BJ (cell line): ENCODE measurements at regions not wholly inside any gene's neighbourhood (a gene's known extent, or its start where the extent isn't known, plus 50 kb on each side); places are given as distances from the start of the nearest gene placed in this dataset.

ENCODE experiments used
- CTCF ChIA-PET: fragments of 350-600 bp; formaldehyde crosslinking; extraction: SDS; loops from one replicate; lab custom pipeline; 2021; ENCODE audit warnings: antibody characterized with exemption, inconsistent platforms; lab: Yijun Ruan, JAX
- POLR2A ChIA-PET: fragments of 300-600 bp; sonication (Branson Sonifier 250); formaldehyde crosslinking; extraction: SDS; loops from one replicate; lab custom pipeline; 2021; ENCODE audit warnings: antibody characterized with exemption; lab: Charles Lee
- DNase-seq: peaks from one replicate; pipeline ENCODE4 v3.0.0-alpha.2; 2011; ENCODE audit warnings: low read depth
- H3K27me3 ChIP-seq: 2 replicates; pipeline ENCODE4 v1.6.0; 2011; ENCODE audit warnings: low read length; ENCODE audit not compliant: control insufficient read depth, insufficient read depth
- H3K36me3 ChIP-seq: 2 replicates; pipeline ENCODE4 v1.5.1; 2011; ENCODE audit warnings: low read length; ENCODE audit not compliant: control insufficient read depth, insufficient read depth
- H3K4me3 ChIP-seq: 2 replicates; pipeline ENCODE4 v1.5.1; 2011; ENCODE audit warnings: low read depth, mild to moderate bottlenecking, control low read depth, low read length
- CTCF ChIP-seq: IDR thresholded peaks from 2 replicates; pipeline ENCODE4 v1.5.1; 2011; ENCODE audit warnings: low read depth, mild to moderate bottlenecking, control low read depth, inconsistent platforms, low read length, moderate library complexity; ENCODE audit not compliant: insufficient read depth

GRCh38 chr4:171288816-171289432, 524.3 kb upstream of the GALNTL6 start:
- no peak for TF ChIP-seq CTCF
- ChIA-PET CTCF (no interaction called here), POLR2A (no interaction called here)
- no peak for DNase-seq
- H3K27me3 ChIP-seq, result no peaks in the 10 kb centered on the region
- no peak overlapping the region for H3K4me3 ChIP-seq
- no peaks in the 10 kb centered on the region for H3K36me3 ChIP-seq

DNA sequence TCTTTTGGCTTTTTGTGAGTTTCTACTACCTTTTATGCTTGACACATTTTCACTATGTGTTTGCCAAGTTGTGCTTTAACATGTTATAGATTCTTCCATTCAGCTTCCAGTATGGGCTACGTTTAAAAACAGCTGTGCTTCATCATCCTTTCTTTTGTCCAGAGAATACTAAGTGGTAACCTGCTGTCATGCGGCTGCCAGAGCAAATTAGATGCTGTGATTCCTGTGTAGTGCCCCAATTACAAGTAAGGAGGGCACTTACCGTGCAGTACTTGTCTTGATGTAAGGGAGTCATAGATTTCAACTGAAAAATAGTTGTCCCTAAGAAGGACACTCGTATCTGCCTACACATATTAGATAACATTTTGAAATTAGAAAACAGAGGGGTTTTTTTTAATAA, 531.8 kb upstream of the GALNTL6 start:
- ChIA-PET POLR2A (no interaction called here), CTCF (no interaction called here)
- no peak for TF ChIP-seq CTCF
- no peak for DNase-seq
- H3K36me3 ChIP-seq, result no peaks in the 10 kb centered on the region
- no peaks in the 10 kb centered on the region for H3K27me3 ChIP-seq
- H3K4me3 ChIP-seq, result no peak overlapping the region

GRCh38 chr4:171279131-171279530, 534.1 kb upstream of the GALNTL6 start:
- ChIA-PET CTCF (no interaction called here), POLR2A (no interaction called here)
- H3K4me3 ChIP-seq, result no peak overlapping the region
- no peaks in the 10 kb centered on the region for H3K36me3 ChIP-seq
- DNase-seq, result no peak
- TF ChIP-seq CTCF, result no peak
- no peaks in the 10 kb centered on the region for H3K27me3 ChIP-seq

GRCh38 chr4:171266671-171267070, 546.5 kb upstream of the GALNTL6 start:
- DNase-seq, result no peak
- POLR2A ChIA-PET, result no interaction called here
- TF ChIP-seq CTCF, result no peak
- Histone ChIP-seq H3K27me3 (no peaks in the 10 kb centered on the region), H3K36me3 (no peaks in the 10 kb centered on the region), H3K4me3 (no peak overlapping the region)
- CTCF ChIA-PET, result no interaction called here

DNA sequence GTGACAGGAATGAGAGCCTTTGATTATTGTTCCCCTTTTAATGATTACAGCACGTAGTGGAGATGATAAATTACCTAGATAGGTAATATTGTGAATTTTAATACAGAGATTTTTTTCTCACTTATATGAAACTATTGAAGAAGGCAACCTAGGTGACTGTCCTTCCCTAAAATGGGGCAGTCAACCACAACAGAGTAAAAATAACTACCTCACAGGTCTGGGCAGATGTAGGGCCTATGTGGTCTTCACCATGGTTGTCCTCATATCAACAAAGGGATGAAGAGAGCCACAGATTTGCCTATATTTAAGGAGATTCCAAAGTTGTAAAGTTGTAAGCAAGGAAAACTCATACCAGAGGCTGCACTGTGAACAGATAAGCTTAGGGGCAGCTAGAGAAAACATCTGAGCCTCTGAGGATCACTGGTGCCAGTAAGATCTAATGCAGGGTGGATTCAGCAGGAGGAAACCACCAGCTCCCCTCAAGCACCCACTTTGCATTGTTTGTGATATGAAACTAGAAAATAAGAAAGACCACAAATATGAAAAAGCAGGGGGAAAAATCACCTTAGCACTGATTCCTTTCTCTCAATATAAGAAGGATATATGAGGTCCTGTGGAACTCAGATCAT, 547.9 kb upstream of the GALNTL6 start:
- Histone ChIP-seq H3K27me3 (no peaks in the 10 kb centered on the region), H3K4me3 (no peak overlapping the region), H3K36me3 (no peaks in the 10 kb centered on the region)
- no peak for TF ChIP-seq CTCF
- POLR2A ChIA-PET, result no interaction called here
- CTCF ChIA-PET, result interaction anchor here (0.7 kb wide), 1 partner anchor 684 kb away, joined by 3 read pairs; no protein-coding TSS in a partner anchor
- no peak for DNase-seq
